IMR-90 (cell line): ENCODE measurements at regions not wholly inside any gene's neighbourhood (a gene's known extent, or its start where the extent isn't known, plus 50 kb on each side); places are given as distances from the start of the nearest gene placed in this dataset.

ENCODE experiments used
- CEBPB ChIP-seq: IDR thresholded peaks from 2 replicates; pipeline ENCODE4 v1.6.1; 2012; ENCODE audit warnings: low read depth, low read length, improper control_type of control experiment
- CHD1 ChIP-seq: IDR thresholded peaks from 2 replicates; pipeline ENCODE4 v1.6.1; 2012; ENCODE audit warnings: low read depth, low read length, improper control_type of control experiment
- MAFK ChIP-seq: IDR thresholded peaks from 2 replicates; pipeline ENCODE4 v1.6.1; 2012; ENCODE audit warnings: low read depth, low read length, improper control_type of control experiment
- MXI1 ChIP-seq: IDR thresholded peaks from 2 replicates; pipeline ENCODE4 v1.6.1; 2012; ENCODE audit warnings: low read depth, mild to moderate bottlenecking, low read length, moderate library complexity, borderline replicate concordance
- POLR2A ChIP-seq: IDR thresholded peaks from 2 replicates; pipeline ENCODE4 v1.6.1; 2012; ENCODE audit warnings: mild to moderate bottlenecking, low read depth, low read length
- RAD21 ChIP-seq: IDR thresholded peaks from 2 replicates; pipeline ENCODE4 v1.6.1; 2012; ENCODE audit warnings: low read length, improper control_type of control experiment
- RFX5 ChIP-seq: IDR thresholded peaks from 2 replicates; pipeline ENCODE4 v1.8.0; 2012; ENCODE audit warnings: low read depth, mild to moderate bottlenecking, low read length, moderate library complexity
- SMC3 ChIP-seq: fragments of 150-350 bp; IDR thresholded peaks from 2 replicates; pipeline ENCODE4 v1.6.1; 2016; ENCODE audit warnings: low read depth, mild to moderate bottlenecking, antibody characterized with exemption, low read length, moderate library complexity
- TF ChIP-seq, protein P1 (sequence below): conservative IDR thresholded peaks from 2 replicates; pipeline ENCODE4 v1.5.1; 2012; ENCODE audit warnings: mild to moderate bottlenecking, low read depth, low read length, improper control_type of control experiment
- TF ChIP-seq, protein P2 (sequence below): fragments of 150-350 bp; IDR thresholded peaks from 2 replicates; pipeline ENCODE4 v1.6.1; 2017; ENCODE audit warnings: mild to moderate bottlenecking, antibody characterized with exemption, low read length, low read depth

DNA sequence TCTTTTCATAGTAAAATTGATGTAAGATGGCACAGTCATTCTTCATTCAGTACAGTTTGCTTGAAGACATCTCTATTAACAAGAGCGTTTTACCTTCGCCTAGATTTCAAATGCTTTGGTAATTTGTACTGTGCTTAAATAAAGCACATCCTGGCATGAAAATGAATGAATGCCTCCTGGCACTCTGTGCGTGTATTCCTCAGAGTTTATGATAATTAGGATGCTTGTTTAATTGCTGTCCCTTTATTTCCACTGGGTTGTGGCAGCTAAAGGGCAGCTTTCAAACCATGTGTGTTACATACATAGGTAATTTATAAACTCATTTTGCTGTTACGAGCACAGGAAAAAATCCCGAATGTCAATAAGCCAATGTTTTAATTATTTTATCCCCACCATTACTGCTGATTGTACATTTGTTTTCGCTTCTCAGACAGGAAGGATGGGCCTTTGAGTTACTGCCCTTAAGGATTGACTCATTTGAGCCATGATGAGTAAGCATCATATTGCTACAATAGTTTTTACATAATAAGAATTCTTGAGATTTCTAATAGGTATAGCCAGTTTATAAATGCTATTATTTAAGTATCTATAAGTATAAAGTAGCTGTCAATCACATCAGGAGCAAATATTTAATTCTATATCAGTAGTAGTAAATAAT, 516.5 kb downstream of the XIRP2 start:
- TF ChIP-seq POLR2A (no peak), RAD21 (no peak), MXI1 (no peak), MAFK (no peak), RFX5 (no peak), SMC3 (no peak), CHD1 (no peak), CEBPB (no peak)
- TF ChIP-seq, protein P1, sequence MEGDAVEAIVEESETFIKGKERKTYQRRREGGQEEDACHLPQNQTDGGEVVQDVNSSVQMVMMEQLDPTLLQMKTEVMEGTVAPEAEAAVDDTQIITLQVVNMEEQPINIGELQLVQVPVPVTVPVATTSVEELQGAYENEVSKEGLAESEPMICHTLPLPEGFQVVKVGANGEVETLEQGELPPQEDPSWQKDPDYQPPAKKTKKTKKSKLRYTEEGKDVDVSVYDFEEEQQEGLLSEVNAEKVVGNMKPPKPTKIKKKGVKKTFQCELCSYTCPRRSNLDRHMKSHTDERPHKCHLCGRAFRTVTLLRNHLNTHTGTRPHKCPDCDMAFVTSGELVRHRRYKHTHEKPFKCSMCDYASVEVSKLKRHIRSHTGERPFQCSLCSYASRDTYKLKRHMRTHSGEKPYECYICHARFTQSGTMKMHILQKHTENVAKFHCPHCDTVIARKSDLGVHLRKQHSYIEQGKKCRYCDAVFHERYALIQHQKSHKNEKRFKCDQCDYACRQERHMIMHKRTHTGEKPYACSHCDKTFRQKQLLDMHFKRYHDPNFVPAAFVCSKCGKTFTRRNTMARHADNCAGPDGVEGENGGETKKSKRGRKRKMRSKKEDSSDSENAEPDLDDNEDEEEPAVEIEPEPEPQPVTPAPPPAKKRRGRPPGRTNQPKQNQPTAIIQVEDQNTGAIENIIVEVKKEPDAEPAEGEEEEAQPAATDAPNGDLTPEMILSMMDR = no peak
- TF ChIP-seq, protein P2, sequence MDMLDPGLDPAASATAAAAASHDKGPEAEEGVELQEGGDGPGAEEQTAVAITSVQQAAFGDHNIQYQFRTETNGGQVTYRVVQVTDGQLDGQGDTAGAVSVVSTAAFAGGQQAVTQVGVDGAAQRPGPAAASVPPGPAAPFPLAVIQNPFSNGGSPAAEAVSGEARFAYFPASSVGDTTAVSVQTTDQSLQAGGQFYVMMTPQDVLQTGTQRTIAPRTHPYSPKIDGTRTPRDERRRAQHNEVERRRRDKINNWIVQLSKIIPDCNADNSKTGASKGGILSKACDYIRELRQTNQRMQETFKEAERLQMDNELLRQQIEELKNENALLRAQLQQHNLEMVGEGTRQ = no peak
